KOPT-K1 (cell line): ENCODE measurements at regions not wholly inside any gene's neighbourhood (a gene's known extent, or its start where the extent isn't known, plus 50 kb on each side); places are given as distances from the start of the nearest gene placed in this dataset.
A peak's percentile ranks its signal among the peaks of the same experiment; 100 is the strongest.
"Not testable (repeated sequence)": the region's sequence is repeated elsewhere in the genome, so short reads cannot be mapped to it uniquely, and the experiment has no call there.

ENCODE experiments used
- H3K27ac ChIP-seq: fragments of 200-600 bp; sonication (generic); 2 replicates; pipeline ENCODE4 v1.5.1; 2016; ENCODE audit warnings: antibody characterized with exemption, mild to moderate bottlenecking, low read depth, low read length; ENCODE audit not compliant: poor library complexity, severe bottlenecking
- H3K36me3 ChIP-seq: fragments of 200-600 bp; sonication (generic); 2 replicates; pipeline ENCODE4 v1.5.1; 2017; ENCODE audit warnings: antibody characterized with exemption, mild to moderate bottlenecking, low read length, moderate library complexity; ENCODE audit not compliant: insufficient read depth
- H3K9me3 ChIP-seq: fragments of 200-600 bp; sonication (generic); 2 replicates; pipeline ENCODE4 v1.5.1; 2017; ENCODE audit warnings: antibody characterized with exemption, low read length, mild to moderate bottlenecking; ENCODE audit not compliant: insufficient read depth, poor library complexity, severe bottlenecking

DNA sequence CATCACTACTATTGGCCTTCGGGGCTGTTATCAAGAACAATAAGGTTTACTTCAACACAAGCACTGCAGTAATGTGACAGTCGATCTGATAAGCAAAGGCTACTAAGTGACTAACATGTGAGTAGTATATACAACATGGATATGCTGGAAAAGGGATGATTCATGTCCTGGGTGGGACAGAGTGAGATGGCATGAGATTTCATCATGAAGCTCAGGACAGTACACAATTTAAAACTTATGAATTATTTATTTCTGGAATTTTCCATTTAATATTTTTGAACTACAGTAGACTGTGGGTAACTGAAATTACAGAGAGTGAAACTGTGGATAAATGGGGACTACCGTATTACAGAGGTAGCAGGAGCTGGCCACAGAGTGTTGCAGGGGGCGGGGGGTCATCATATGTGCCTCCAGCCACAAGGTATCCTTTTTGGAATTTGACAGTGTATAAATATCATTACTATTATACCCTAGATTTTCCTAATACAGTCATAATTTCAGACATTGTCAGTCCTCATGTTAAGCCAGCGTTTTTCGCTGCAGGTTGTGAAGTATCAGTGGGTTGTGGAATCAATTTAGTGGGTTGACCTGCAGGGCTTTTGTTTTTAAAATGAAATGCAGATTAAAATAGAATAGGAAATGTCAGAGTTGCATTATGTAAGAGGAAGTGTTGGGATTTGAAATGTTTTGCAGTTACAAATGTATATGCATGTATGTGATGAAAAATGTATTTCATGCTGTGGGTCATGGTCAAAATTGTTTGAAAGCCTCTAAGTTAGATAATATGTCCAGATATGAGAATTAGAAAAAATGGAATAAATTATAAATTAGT, 148.0 kb upstream of the NUDT4 start:
- Histone ChIP-seq H3K27ac (no peak overlapping the region), H3K36me3 (no peaks in the 10 kb centered on the region), H3K9me3 (peaks cover 10% of the 10 kb centered on the region)

DNA sequence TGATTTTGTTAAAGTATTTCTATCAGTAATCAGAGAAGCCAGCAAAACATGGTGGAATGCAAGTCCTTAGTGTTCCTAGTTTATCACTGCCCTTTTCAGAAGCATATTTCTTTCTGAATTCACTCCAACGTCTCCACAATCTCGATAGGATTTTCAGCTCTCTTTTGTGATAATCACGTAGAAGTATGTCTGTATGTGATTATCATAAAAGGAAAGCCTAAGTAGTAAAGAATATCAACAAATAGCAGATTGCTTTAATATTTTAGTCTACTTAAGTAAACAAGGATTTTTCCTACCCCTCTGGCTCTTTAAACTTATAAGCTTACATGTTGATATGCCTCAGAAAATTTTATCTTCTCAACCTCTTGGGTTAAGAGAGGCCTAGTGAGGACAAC, 147.4 kb upstream of the NUDT4 start:
- Histone ChIP-seq H3K36me3 (no peaks in the 10 kb centered on the region), H3K9me3 (peaks cover 10% of the 10 kb centered on the region), H3K27ac (no peak overlapping the region)

DNA sequence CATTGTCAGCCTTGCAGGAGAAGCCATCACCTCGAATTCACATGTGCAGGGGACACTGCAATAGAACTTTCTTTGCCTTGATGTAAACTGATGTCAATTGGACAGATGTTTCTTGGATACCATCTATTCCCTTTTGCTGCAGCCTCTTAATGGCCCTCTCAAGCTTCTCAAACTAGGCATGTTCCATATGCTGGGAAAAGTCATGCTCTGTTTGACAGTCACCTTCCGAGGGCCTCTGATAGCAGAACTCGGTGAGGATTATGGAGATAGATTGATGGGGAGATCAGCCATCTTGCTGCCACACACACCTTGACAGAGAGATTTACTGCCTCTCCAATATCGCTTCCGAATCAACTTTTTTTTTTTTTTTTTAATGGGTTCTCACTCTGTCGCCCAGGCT, 145.8 kb upstream of the NUDT4 start:
- H3K9me3 ChIP-seq = peaks cover 14% of the 10 kb centered on the region
- H3K27ac ChIP-seq = no peak overlapping the region
- H3K36me3 ChIP-seq = no peaks in the 10 kb centered on the region

DNA sequence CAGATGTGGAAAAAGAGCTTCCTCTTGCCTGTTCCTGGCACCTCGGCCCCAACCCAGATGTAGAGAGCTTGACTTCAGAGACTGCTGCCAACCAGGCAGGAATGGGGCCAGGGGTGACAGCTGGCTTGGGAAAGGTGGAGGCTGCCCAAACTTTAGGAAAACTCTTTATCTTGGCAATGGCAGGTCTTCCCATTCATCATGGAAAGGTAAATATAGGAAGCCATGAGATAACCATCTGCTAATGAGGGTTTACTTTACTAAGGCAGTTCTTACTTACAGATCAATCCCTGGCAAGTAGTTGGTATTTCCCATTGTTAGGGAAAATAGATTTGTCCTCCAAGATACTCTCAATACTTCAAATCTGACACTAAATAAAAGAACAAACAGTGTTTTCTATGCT, 143.1 kb upstream of the NUDT4 start:
- H3K9me3 ChIP-seq = peaks cover 29% of the 10 kb centered on the region
- no peaks in the 10 kb centered on the region for H3K36me3 ChIP-seq
- H3K27ac ChIP-seq = no peak overlapping the region

DNA sequence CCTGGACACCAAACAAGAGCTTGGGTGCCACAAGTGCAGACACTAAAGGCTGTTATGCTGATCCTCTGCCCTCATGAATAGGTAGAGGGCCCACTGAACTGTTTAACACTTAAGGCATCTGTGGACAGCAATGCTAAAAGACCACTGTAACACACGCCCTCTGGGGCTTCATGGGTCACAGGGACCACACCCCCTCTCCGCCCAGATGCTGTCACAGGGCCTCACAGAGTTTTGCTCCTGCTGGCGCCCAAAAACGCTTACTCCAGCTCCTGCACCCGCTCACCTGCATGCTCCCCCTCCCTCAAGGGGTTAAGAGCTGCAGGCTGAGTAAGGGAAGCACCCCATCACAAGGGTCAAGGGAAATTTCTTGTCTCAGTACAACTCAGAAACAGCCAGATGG, 141.8 kb upstream of the NUDT4 start:
- Histone ChIP-seq H3K36me3 (no peaks in the 10 kb centered on the region), H3K9me3 (peaks cover 37% of the 10 kb centered on the region), H3K27ac (no peak overlapping the region)

DNA sequence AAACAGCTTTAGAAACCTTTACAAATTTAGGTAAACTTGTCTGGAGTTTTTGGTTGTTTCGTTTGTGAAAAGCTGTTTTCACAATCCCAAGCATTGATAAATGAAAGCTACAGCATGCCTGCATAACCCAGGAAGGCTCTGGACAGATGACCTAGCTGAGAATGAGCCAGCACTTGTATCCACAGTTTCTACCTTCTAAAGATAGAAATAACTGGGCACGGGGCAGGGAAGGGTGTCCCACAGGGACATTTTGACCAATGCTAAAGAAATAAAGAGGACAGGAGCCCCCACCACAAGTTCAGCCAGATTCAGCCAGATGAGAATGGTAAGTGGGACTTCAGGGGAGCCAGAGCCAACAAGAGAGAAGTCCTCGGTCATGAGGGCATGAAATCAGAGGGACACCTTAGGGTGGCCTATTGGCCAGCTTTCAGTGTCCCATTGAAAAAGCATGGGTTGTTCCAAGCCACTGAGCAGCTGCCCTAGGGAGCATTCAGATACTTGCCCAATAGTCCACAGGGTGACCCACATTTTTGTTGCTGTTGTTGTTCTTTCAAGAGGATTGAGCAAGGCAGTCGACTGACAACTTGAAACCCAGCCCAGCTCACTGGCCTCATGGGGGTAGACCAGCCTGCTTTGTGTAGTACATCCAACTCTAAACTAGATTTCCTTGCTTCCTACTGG, 140.3 kb upstream of the NUDT4 start:
- Histone ChIP-seq H3K9me3 (peaks cover 37% of the 10 kb centered on the region), H3K36me3 (no peaks in the 10 kb centered on the region), H3K27ac (no peak overlapping the region)

DNA sequence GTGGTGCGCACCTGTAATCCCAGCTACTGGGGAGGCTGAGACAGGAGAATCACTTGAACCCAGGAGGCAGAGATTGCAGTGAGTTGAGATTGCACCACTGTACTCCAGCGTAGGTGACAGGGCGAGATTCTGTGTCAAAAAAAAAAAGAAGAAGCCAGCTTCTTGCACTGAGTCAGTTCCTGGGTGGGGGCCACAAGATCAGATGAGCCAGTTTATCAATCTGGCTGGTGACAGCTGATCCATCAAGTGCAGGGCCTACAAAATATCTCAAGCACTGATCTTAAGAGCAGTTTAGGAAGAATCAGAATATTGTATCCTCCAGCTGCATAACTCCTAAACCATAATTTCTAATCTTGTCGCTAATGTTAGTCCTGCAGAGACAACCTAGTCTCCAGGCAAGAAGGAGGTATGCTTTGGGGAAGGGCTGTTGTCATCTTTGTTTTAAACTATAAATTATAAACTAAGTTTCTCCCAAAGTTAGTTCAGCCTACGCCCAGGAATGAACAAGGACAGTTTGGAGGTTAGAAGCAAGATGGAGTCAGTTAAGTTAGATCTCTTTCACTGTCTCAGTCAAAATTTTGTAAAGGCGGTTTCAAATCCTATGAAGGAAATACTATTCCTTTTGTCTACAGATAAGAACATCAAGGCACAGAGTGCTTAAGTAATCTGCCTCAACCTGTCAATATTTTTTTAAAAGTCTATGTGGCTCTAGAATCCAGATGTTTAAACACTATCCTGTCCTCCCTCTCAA, 139.0 kb upstream of the NUDT4 start:
- H3K9me3 ChIP-seq = peaks cover 37% of the 10 kb centered on the region
- H3K36me3 ChIP-seq, H3K27ac ChIP-seq: not testable (repeated sequence)

DNA sequence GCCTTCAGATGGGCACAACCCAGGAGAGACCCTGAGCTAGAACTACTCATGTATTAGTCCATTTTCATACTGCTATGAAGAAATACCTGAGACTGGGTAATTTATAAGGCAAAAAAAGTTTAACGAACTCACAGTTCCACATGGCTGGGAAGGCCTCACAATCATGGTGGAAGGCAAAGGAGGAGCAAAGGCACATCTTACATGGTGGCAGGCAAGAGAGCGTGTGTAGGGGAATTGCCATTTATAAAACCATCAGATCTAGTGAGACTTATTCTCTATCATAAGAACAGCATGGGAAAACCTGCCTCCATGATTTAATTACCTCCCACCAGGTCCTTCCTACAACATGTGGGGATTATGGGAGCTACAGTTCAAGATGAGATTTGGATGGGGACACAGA, 137.9 kb upstream of the NUDT4 start:
- H3K9me3 ChIP-seq = peaks cover 37% of the 10 kb centered on the region
- not testable (repeated sequence) for H3K27ac ChIP-seq, H3K36me3 ChIP-seq

DNA sequence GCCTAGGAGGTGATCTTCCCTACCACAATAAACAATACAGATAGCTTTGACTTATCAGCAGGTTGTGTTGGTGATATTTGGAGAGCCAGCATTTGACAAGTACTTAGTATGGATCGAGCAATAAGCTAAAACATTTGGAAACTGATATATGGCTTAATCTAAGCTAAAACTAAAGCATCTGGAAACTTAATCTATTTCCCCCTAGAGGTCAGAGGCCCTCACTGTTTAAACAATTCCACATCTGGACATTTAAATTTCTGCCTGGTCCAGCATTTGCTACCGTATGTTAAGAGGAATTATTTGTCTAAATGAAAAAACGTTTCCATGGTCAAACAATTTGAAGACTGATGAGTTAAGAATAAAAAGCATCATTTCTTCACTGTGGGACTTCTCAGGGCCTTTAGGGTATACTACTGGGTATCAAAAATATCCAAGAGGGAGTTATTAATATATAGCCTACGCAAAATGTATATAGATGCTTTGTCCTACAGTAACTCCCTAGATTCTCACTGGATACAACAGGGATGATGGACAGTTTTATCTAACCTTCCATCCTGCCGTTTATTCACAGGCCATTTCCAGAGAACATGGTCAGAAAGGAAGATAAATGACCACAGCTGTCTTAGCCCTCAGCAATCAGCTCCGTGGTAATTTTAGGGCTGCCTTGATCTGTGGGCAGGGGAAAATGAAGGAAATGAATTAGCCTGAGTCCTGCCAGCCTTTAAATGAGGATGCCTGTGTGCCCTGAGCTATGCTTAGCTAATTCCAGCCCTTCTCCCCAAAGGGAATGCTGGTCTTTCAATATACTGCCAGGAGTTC, 135.4 kb upstream of the NUDT4 start:
- Histone ChIP-seq H3K27ac (no peak overlapping the region), H3K9me3 (peaks cover 29% of the 10 kb centered on the region), H3K36me3 (no peaks in the 10 kb centered on the region)

DNA sequence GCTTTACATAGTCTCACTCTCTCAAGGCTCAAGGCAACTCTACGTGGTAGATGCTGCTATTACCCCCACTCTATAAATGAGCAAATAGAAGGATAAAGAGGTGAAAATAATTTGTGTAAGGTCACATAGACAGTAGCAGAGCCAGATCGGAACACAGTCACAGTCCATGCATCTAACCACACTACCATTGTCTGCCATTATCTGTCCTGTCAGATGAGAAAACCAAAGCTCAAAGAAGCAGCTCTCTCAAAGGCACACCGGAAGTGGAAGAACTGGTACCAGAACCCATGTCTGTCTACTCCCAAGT, 134.4 kb upstream of the NUDT4 start:
- Histone ChIP-seq H3K27ac (no peak overlapping the region), H3K36me3 (no peaks in the 10 kb centered on the region), H3K9me3 (peaks cover 20% of the 10 kb centered on the region)

DNA sequence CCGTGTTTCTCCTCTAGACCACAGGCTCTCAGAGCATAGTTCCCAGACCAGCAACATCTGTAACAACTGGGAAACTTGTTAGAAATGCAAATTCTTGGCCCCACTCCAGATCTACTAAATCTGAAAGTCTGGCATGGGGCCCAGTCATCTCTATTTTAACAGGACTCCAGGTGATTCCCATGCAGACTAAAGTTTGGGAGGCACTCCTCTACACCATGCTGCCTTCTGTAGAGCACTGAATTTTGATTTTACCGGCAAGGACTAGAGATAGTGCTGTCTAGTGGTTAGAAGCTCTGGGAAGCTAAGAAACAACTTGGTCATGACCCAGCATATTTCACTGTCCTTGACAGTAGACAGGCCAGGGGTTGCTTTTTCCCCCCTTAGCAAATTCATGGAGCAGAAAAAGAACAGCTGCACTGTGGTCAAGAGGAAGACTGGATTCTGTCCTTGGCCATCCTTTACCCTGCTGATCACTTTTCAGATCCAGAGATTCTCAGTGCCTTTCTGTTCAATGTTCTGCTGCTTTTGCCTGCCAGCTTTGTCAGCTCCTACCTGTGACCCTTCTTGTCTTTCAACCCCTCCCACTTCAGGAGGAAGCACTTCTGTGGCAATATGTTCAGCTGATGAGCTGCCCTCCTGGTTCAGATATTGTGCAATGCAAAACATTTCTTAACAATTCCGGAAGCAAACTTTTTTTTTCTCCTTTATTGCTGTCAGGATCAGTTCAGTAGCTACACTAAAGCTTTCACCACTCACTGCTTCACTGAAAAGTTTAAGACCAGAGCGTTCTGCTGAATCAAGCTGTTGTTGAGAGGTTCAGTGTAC, 133.8 kb upstream of the NUDT4 start:
- H3K36me3 ChIP-seq = no peaks in the 10 kb centered on the region
- H3K9me3 ChIP-seq = peaks cover 16% of the 10 kb centered on the region
- no peak overlapping the region for H3K27ac ChIP-seq

DNA sequence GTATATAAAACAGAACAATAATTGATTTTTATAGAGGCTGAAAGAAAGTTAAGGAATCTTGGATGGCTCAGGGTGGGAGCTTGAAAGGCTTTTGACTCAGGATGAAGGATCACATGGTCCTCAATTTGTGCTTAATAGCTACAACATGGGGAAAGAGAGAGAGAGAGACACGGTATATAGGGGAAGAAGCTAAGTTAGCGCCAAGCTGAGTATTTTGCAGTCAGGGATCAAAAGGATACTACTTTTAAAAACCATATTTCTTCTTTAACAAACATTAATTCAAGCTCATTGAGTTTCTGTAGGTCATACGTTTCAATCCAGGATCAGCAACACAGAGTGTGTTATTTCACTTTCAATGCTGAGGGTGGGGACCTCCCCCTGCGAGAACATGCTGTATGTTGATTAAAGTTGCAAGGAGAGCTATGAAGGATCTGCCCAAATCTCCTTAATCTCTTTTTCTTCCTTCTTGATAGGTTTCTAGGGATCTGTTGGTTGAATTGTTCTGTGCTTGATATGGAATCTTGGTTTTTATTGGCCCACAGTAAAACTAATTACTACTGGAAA, 133.1 kb upstream of the NUDT4 start:
- no peak overlapping the region for H3K27ac ChIP-seq
- H3K9me3 ChIP-seq = peaks cover 9% of the 10 kb centered on the region
- H3K36me3 ChIP-seq = no peaks in the 10 kb centered on the region

DNA sequence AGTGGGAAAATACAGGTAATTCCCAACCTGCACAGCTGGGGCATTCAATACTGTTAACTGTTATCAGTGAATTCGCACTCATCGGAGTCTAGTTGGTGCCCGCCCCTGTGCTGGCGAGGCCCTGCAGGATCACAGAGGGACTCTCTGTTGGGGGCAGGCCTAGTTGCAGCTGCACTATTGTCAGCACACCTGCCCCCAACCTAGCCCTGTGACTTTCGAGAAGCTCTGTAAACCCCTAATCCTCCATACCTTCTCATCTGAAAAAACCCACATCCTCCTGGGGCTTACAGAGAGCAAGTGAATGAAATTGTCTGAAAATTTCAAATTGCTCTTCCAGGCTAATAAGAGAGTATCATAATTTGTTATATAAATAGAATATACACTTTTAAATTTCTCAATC, 132.2 kb upstream of the NUDT4 start:
- H3K27ac ChIP-seq = peak overlapping the region; percentile 56
- H3K9me3 ChIP-seq = no peaks in the 10 kb centered on the region
- H3K36me3 ChIP-seq = no peaks in the 10 kb centered on the region
